ENCODE measurements at regions not wholly inside any gene's neighbourhood (a gene's known extent, or its start where the extent isn't known, plus 50 kb on each side); places are given as distances from the start of the nearest gene placed in this dataset.

- no peak overlapping the region for H3K27ac Mint-ChIP-seq
These were observed 171.8 kb upstream of the ANKRD50 start for GRCh38 chr4:124884316-124884715.

GRCh38 chr4:124883632-124884031, 171.1 kb upstream of the ANKRD50 start:
- Mint-ChIP-seq H3K27ac (no peak overlapping the region), H3K36me3 (ENCODE audit: insufficient read depth) (no peaks in the 10 kb centered on the region), H3K4me3 (ENCODE audit: low read depth) (no peak overlapping the region), H3K27me3 (no peaks in the 10 kb centered on the region), H3K4me1 (ENCODE audit: low read depth) (peaks cover 4% of the 10 kb centered on the region), H3K9me3 (ENCODE audit: low read depth) (peaks cover 4% of the 10 kb centered on the region)
- TF ChIP-seq, protein P1, sequence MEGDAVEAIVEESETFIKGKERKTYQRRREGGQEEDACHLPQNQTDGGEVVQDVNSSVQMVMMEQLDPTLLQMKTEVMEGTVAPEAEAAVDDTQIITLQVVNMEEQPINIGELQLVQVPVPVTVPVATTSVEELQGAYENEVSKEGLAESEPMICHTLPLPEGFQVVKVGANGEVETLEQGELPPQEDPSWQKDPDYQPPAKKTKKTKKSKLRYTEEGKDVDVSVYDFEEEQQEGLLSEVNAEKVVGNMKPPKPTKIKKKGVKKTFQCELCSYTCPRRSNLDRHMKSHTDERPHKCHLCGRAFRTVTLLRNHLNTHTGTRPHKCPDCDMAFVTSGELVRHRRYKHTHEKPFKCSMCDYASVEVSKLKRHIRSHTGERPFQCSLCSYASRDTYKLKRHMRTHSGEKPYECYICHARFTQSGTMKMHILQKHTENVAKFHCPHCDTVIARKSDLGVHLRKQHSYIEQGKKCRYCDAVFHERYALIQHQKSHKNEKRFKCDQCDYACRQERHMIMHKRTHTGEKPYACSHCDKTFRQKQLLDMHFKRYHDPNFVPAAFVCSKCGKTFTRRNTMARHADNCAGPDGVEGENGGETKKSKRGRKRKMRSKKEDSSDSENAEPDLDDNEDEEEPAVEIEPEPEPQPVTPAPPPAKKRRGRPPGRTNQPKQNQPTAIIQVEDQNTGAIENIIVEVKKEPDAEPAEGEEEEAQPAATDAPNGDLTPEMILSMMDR (IDR thresholded peaks at IDR 0.05; ENCODE audit: unreplicated experiment): no peak
- no peak for DNase-seq (ENCODE audit: low spot score, unreplicated experiment)

More at GRCh38 chr4:124884316-124884715, 171.8 kb upstream of the ANKRD50 start:
- Mint-ChIP-seq H3K4me1 (ENCODE audit: low read depth) (peaks cover 4% of the 10 kb centered on the region), H3K9me3 (ENCODE audit: low read depth) (peaks cover under 1% of the 10 kb centered on the region), H3K4me3 (ENCODE audit: low read depth) (no peak overlapping the region), H3K27me3 (no peaks in the 10 kb centered on the region), H3K36me3 (ENCODE audit: insufficient read depth) (no peaks in the 10 kb centered on the region)
- no peak for DNase-seq (ENCODE audit: low spot score, unreplicated experiment)
- TF ChIP-seq, protein P1 (IDR thresholded peaks at IDR 0.05; ENCODE audit: unreplicated experiment): no peak

DNA sequence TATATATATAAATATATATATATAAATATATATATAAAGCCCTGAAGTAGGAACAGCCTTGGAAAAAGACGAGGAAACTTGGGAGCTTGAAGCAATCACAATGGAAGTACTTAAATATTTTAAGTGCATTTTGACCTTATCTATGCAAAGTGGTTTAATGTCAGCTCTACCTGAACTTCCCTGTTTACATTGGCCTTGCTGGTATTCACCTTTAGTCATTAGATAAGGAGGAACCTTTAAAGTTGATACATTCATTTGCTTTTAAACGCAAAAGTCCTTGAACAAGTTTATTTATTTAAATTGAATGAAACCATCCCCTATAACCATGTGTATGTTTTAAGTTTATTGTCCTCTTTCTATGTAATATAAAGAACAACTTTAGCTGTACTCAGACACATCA, 166.7 kb upstream of the ANKRD50 start:
- H3K36me3 Mint-ChIP-seq (ENCODE audit: insufficient read depth): peaks cover 6% of the 10 kb centered on the region
- no peaks in the 10 kb centered on the region for H3K4me1 Mint-ChIP-seq (ENCODE audit: low read depth)
- no peak for DNase-seq (ENCODE audit: low spot score, unreplicated experiment)
- H3K9me3 Mint-ChIP-seq (ENCODE audit: low read depth): peaks cover 23% of the 10 kb centered on the region
- no peak overlapping the region for H3K4me3 Mint-ChIP-seq (ENCODE audit: low read depth)
- TF ChIP-seq, protein P1 (IDR thresholded peaks at IDR 0.05; ENCODE audit: unreplicated experiment): no peak
- no peaks in the 10 kb centered on the region for H3K27me3 Mint-ChIP-seq
- H3K27ac Mint-ChIP-seq: no peak overlapping the region

GRCh38 chr4:124874172-124874450, 161.6 kb upstream of the ANKRD50 start:
- Mint-ChIP-seq H3K27me3 (no peaks in the 10 kb centered on the region), H3K36me3 (ENCODE audit: insufficient read depth) (peaks cover 6% of the 10 kb centered on the region), H3K27ac (no peak overlapping the region), H3K4me1 (ENCODE audit: low read depth) (peaks cover 3% of the 10 kb centered on the region), H3K4me3 (ENCODE audit: low read depth) (no peak overlapping the region), H3K9me3 (ENCODE audit: low read depth) (peaks cover 21% of the 10 kb centered on the region)
- DNase-seq (ENCODE audit: low spot score, unreplicated experiment): no peak
- TF ChIP-seq, protein P1 (IDR thresholded peaks at IDR 0.05; ENCODE audit: unreplicated experiment): no peak

GRCh38 chr4:124873361-124874171, 161.0 kb upstream of the ANKRD50 start:
- no peaks in the 10 kb centered on the region for H3K27me3 Mint-ChIP-seq
- no peak overlapping the region for H3K27ac Mint-ChIP-seq
- peaks cover 6% of the 10 kb centered on the region for H3K36me3 Mint-ChIP-seq (ENCODE audit: insufficient read depth)
- H3K4me3 Mint-ChIP-seq (ENCODE audit: low read depth): no peak overlapping the region
- TF ChIP-seq, protein P1 (IDR thresholded peaks at IDR 0.05; ENCODE audit: unreplicated experiment): no peak
- DNase-seq (ENCODE audit: low spot score, unreplicated experiment): no peak
- H3K4me1 Mint-ChIP-seq (ENCODE audit: low read depth): peaks cover 3% of the 10 kb centered on the region
- H3K9me3 Mint-ChIP-seq (ENCODE audit: low read depth): peaks cover 19% of the 10 kb centered on the region
